ENCODE measurements at regions not wholly inside any gene's neighbourhood (a gene's known extent, or its start where the extent isn't known, plus 50 kb on each side); places are given as distances from the start of the nearest gene placed in this dataset.

DNA sequence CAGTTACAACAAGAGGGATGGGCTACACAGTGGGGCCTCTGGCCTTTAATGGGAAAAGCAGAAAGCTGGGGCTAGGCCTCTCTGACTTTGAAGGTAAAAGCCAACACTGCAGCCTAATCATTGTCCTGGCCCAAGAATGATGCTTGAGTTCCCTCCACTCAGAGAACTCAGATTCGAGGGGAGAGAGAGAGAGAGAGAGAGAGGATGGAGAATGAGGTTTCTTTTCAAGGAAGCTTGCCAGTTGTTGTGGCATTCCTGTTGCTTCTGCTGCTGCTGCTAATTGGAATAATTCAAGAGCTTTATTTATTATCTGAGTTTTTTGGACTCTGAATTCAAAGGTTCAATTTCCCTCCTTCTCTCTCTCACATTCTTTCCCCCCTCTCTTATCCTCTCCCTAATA, 144.6 kb upstream of the IRX6 start:
- H3K4me3 Mint-ChIP-seq, result no peak overlapping the region
- intact Hi-C loops (cut with micrococcal nuclease), result no loop called here
- no peaks in the 10 kb centered on the region for H3K9me3 Mint-ChIP-seq
- no peaks in the 10 kb centered on the region for H3K27me3 Mint-ChIP-seq
- H3K27ac Mint-ChIP-seq, result no peak overlapping the region
- H3K4me1 Mint-ChIP-seq (ENCODE audit: low read depth), result no peaks in the 10 kb centered on the region
- H3K36me3 Mint-ChIP-seq (ENCODE audit: low read depth), result no peaks in the 10 kb centered on the region

- intact Hi-C loops (cut with micrococcal nuclease), result no loop called here
- Mint-ChIP-seq H3K9me3 (no peaks in the 10 kb centered on the region), H3K36me3 (ENCODE audit: low read depth) (no peaks in the 10 kb centered on the region), H3K4me3 (no peak overlapping the region), H3K27ac (no peak overlapping the region), H3K4me1 (ENCODE audit: low read depth) (no peaks in the 10 kb centered on the region), H3K27me3 (no peaks in the 10 kb centered on the region)
These were observed 144.0 kb upstream of the IRX6 start for GRCh38 chr16:55179852-55180585.

- Mint-ChIP-seq H3K27ac (no peak overlapping the region), H3K9me3 (no peaks in the 10 kb centered on the region), H3K36me3 (ENCODE audit: low read depth) (no peaks in the 10 kb centered on the region), H3K27me3 (peaks cover 2% of the 10 kb centered on the region), H3K4me1 (ENCODE audit: low read depth) (no peaks in the 10 kb centered on the region), H3K4me3 (no peak overlapping the region)
- intact Hi-C loops (cut with micrococcal nuclease), result no loop called here
These were observed 140.0 kb upstream of the IRX6 start for GRCh38 chr16:55184052-55184451.

DNA sequence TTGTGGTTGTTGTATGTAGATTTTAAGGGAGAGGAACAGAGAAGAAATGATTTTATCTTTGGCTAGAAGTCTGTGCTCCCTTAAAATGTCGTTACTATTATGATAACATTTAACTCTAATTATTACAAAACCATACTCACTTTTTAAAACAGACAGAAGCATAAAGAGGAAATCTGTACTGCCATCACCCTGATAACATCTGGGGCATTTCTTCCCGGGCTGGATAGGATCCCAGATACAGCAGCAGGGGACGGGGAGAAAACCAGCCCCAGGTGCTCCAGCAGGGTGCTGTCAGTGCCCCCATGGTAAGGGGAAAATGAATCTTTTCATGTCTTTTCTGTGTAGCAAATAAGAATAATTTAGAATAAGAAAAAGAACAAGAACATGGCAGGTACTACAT, 139.4 kb upstream of the IRX6 start:
- H3K9me3 Mint-ChIP-seq, result no peaks in the 10 kb centered on the region
- H3K27ac Mint-ChIP-seq, result no peak overlapping the region
- H3K27me3 Mint-ChIP-seq, result peaks cover 3% of the 10 kb centered on the region
- H3K36me3 Mint-ChIP-seq (ENCODE audit: low read depth), result no peaks in the 10 kb centered on the region
- intact Hi-C loops (cut with micrococcal nuclease), result no loop called here
- H3K4me3 Mint-ChIP-seq, result no peak overlapping the region
- no peaks in the 10 kb centered on the region for H3K4me1 Mint-ChIP-seq (ENCODE audit: low read depth)

DNA sequence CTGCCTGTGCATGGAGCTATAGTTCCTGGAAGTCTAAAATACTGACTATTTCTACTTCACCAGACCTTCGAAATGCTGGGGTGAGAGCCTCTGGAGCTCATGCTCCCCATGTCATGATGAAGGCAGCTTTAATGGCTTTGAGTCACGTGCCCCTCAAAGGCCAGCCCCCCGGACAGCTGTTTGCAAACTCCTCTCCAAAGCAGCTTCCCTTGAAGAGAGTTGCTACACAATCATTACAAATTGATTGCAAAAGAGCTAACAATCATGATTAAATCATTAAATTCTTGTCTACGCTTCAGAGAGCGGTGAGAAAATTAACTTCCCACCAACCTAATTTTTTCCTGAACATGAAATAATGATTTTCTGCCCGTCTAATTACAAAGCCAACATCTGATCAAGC, 134.8 kb upstream of the IRX6 start:
- H3K27ac Mint-ChIP-seq, result no peak overlapping the region

DNA sequence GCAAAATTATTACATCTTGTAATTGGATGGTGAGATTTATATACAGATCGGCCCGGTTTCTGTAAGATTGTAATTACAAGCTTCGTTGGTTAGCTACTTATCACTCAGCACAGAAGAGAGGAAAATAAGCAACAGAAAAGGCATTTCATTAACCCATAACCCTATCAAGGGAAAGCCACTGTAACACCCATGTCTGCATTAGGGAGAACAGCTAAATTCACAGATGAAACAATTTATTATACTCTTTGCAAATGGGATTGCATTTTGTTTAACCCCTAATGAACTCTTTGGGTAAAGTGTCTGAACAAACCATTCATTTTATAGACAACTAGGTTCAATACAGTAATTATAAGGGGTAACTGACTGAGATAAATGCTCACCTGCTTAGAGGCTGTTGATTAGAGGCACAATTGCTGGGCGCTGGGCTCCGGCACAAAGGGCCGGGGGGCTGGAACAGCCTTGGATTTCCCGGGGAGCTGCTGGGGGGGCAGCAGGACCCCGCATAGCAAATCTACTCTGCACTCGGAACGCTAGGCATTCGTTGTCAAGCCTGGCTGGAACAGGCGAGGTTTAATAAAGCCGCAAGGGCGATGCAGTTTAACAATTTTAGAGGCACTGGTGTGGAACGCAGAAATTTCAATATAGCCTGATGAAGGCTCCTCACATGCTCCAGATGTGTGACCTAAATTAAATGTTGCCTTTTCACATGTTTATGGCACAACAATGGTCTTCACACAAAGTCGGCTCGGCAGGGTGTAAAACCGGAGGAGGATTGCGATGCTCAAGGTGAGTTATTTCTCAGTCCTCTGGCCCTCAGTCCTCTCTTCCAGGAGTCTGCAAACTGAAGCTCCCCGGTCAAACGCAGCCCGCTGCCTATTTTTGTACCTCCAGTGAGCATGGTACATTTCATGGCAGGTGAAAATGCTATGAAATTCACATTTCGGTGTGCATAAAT, 134.0 kb upstream of the IRX6 start:
- Mint-ChIP-seq H3K36me3 (ENCODE audit: low read depth) (no peaks in the 10 kb centered on the region), H3K27ac (no peak overlapping the region), H3K4me3 (no peak overlapping the region), H3K9me3 (no peaks in the 10 kb centered on the region), H3K4me1 (ENCODE audit: low read depth) (no peaks in the 10 kb centered on the region), H3K27me3 (peaks cover 11% of the 10 kb centered on the region)
- intact Hi-C loops (cut with micrococcal nuclease), result no loop called here

More for the DNA sequence above, 134.8 kb upstream of the IRX6 start:
- no peaks in the 10 kb centered on the region for H3K4me1 Mint-ChIP-seq (ENCODE audit: low read depth)
- H3K9me3 Mint-ChIP-seq, result no peaks in the 10 kb centered on the region
- H3K27me3 Mint-ChIP-seq, result peaks cover 11% of the 10 kb centered on the region
- intact Hi-C loops (cut with micrococcal nuclease), result no loop called here
- H3K4me3 Mint-ChIP-seq, result no peak overlapping the region
- H3K36me3 Mint-ChIP-seq (ENCODE audit: low read depth), result no peaks in the 10 kb centered on the region

- no peak overlapping the region for H3K4me3 Mint-ChIP-seq
- no peak overlapping the region for H3K27ac Mint-ChIP-seq
- no peaks in the 10 kb centered on the region for H3K36me3 Mint-ChIP-seq (ENCODE audit: low read depth)
- no peaks in the 10 kb centered on the region for H3K4me1 Mint-ChIP-seq (ENCODE audit: low read depth)
- H3K27me3 Mint-ChIP-seq, result peaks cover 11% of the 10 kb centered on the region
- intact Hi-C loops (cut with micrococcal nuclease), result no loop called here
- no peaks in the 10 kb centered on the region for H3K9me3 Mint-ChIP-seq
These were observed 131.3 kb upstream of the IRX6 start for GRCh38 chr16:55192734-55193133.

GRCh38 chr16:55203570-55203969, 120.4 kb upstream of the IRX6 start:
- H3K27ac Mint-ChIP-seq, result no peak overlapping the region
- H3K36me3 Mint-ChIP-seq (ENCODE audit: low read depth), result no peaks in the 10 kb centered on the region
- no peak overlapping the region for H3K4me3 Mint-ChIP-seq
- intact Hi-C loops (cut with micrococcal nuclease), result no loop called here
- H3K27me3 Mint-ChIP-seq, result no peaks in the 10 kb centered on the region
- H3K4me1 Mint-ChIP-seq (ENCODE audit: low read depth), result no peaks in the 10 kb centered on the region
- H3K9me3 Mint-ChIP-seq, result peaks cover 6% of the 10 kb centered on the region

DNA sequence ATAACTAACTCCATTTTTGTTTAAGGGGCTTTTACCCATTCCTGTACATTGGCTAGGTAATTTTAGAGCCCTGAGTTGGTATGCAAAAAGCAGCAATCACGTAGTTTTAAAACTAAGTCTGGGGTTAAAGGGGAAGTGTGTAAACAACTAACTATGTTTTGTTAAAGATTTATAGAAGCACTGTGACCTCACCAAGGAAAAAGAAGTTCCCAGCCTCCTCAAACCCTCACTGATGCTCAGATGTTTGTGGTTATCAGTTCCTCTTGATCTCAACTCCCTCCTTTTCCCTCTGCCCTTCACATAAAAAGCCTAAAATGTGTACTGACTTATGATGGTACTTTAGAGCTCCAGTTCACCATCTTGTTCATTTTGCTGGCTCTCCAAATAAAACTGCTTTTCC, 119.9 kb upstream of the IRX6 start:
- Mint-ChIP-seq H3K4me1 (ENCODE audit: low read depth) (no peaks in the 10 kb centered on the region), H3K27me3 (no peaks in the 10 kb centered on the region), H3K36me3 (ENCODE audit: low read depth) (no peaks in the 10 kb centered on the region), H3K4me3 (no peak overlapping the region), H3K27ac (no peak overlapping the region), H3K9me3 (peaks cover under 1% of the 10 kb centered on the region)
- intact Hi-C loops (cut with micrococcal nuclease), result no loop called here

DNA sequence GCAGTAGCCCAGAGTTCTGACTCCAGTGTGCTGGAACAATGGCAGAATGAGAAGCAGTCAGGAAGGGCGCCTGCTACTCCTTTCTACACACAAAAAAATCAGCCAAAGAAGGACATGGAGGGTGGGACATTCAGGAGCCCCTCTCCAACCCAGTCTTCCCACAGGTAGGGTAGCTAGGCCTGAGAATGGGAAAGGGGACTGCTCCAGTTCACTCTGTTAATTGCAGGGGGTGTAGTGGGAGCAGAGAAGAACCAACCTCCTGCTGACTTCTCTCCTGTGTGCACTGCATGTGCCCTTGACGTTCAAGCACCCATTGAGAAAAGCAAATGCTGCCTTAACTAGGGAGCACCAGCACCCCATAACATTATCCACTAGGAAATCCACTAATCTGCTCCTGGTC, 119.1 kb upstream of the IRX6 start:
- no peak overlapping the region for H3K4me3 Mint-ChIP-seq
- intact Hi-C loops (cut with micrococcal nuclease), result no loop called here
- no peaks in the 10 kb centered on the region for H3K36me3 Mint-ChIP-seq (ENCODE audit: low read depth)
- H3K4me1 Mint-ChIP-seq (ENCODE audit: low read depth), result no peaks in the 10 kb centered on the region
- no peaks in the 10 kb centered on the region for H3K27me3 Mint-ChIP-seq
- no peak overlapping the region for H3K27ac Mint-ChIP-seq
- no peaks in the 10 kb centered on the region for H3K9me3 Mint-ChIP-seq

DNA sequence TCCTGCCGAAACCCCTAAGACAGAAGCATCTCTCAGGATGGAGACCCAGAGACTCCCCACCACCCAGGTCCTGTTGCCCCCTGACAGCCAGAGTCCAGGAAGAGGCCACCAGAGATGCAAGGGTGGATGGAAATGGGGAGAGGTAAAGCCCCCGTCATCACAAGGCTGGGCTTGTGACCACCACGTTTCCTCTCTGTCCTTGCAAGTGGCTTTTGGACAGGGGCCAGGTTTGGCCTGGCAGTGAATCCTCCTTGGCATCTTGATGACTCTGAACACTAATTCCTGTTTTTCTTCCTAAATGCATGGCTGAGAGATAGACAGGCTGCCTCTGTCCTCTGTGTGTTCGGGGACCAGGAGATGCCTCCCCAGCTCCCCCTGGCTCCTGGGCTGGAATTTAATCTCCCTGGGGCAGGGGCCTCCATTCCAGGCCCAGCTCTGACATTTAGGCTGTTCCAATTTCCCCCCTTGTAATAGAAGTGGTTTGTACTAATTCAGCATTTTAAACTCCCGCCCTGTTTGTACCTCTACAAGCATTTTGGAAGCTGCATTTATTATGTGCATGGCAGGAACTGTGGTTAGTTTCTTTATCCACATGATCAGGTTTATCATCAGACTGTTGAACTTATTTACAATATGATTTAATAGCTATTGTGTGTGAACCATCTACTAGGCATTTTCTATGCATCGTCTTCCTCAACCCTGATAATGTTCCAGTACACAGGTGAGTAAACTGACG, 116.1 kb upstream of the IRX6 start:
- Mint-ChIP-seq H3K4me1 (ENCODE audit: low read depth) (no peaks in the 10 kb centered on the region), H3K27ac (no peak overlapping the region), H3K36me3 (ENCODE audit: low read depth) (no peaks in the 10 kb centered on the region), H3K4me3 (no peak overlapping the region), H3K27me3 (no peaks in the 10 kb centered on the region), H3K9me3 (no peaks in the 10 kb centered on the region)
- intact Hi-C loops (cut with micrococcal nuclease), result no loop called here

GRCh38 chr16:55209626-55210025, 114.4 kb upstream of the IRX6 start:
- Mint-ChIP-seq H3K27me3 (no peaks in the 10 kb centered on the region), H3K4me1 (ENCODE audit: low read depth) (no peaks in the 10 kb centered on the region), H3K36me3 (ENCODE audit: low read depth) (no peaks in the 10 kb centered on the region), H3K4me3 (no peak overlapping the region), H3K9me3 (peaks cover 5% of the 10 kb centered on the region), H3K27ac (no peak overlapping the region)
- intact Hi-C loops (cut with micrococcal nuclease), result no loop called here

DNA sequence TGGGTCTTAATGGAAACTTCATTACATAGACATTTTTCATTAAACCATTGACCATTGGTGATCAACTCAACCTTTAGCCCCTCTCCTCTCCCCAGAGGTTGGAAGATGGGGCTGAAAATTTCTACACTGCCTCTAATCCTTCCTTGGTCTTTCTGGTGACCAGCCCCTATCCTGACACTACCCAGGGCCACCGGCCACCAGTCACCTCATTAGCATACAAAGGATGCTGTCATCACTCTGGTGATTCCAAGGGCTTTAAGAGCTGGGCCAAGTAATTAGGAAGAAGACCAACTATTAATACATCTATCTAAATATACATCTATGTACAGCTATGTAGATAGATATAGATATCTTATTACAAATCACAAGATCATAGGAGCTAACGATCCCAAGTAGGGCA, 111.2 kb upstream of the IRX6 start:
- intact Hi-C loops (cut with micrococcal nuclease), result no loop called here
- Mint-ChIP-seq H3K4me3 (no peak overlapping the region), H3K9me3 (peaks cover 9% of the 10 kb centered on the region), H3K36me3 (ENCODE audit: low read depth) (no peaks in the 10 kb centered on the region), H3K27ac (no peak overlapping the region), H3K27me3 (no peaks in the 10 kb centered on the region), H3K4me1 (ENCODE audit: low read depth) (no peaks in the 10 kb centered on the region)

- H3K36me3 Mint-ChIP-seq (ENCODE audit: low read depth), result no peaks in the 10 kb centered on the region
These were observed 109.6 kb upstream of the IRX6 start for GRCh38 chr16:55214412-55214811.

More at GRCh38 chr16:55214412-55214811, 109.6 kb upstream of the IRX6 start:
- Mint-ChIP-seq H3K27me3 (no peaks in the 10 kb centered on the region), H3K4me3 (no peak overlapping the region), H3K9me3 (peaks cover 9% of the 10 kb centered on the region), H3K27ac (no peak overlapping the region), H3K4me1 (ENCODE audit: low read depth) (no peaks in the 10 kb centered on the region)
- intact Hi-C loops (cut with micrococcal nuclease), result no loop called here
